Fibroblast of lung (primary cell): ENCODE measurements at regions not wholly inside any gene's neighbourhood (a gene's known extent, or its start where the extent isn't known, plus 50 kb on each side); places are given as distances from the start of the nearest gene placed in this dataset.
"Not testable (repeated sequence)": the region's sequence is repeated elsewhere in the genome, so short reads cannot be mapped to it uniquely, and the experiment has no call there.

Source experiments
- DNase-seq, 2 donors: peaks; one replicate each; pipeline versions ENCODE4 v3.0.0 to v3.0.0-alpha.2; 2010; ENCODE audit warnings: low read depth in 2 of 2
- H2AFZ ChIP-seq: 2 replicates; pipeline ENCODE4 v1.5.1; 2012; ENCODE audit warnings: low read length, control low read depth, inconsistent platforms
- H3K27ac ChIP-seq: 2 replicates; pipeline ENCODE4 v1.5.1; 2011; ENCODE audit warnings: low read length, control low read depth; ENCODE audit not compliant: insufficient read depth
- H3K27me3 ChIP-seq: 2 replicates; pipeline ENCODE4 v1.5.1; 2011; ENCODE audit warnings: mild to moderate bottlenecking, low read length; ENCODE audit not compliant: control insufficient read depth, insufficient read depth
- H3K36me3 ChIP-seq: 2 replicates; pipeline ENCODE4 v1.5.1; 2011; ENCODE audit warnings: low read length; ENCODE audit not compliant: control insufficient read depth, insufficient read depth
- H3K4me1 ChIP-seq: 2 replicates; pipeline ENCODE4 v1.5.1; 2011; ENCODE audit warnings: low read length; ENCODE audit not compliant: control insufficient read depth, insufficient read depth; ENCODE audit errors: extremely low read depth
- H3K4me2 ChIP-seq: 2 replicates; pipeline ENCODE4 v1.5.1; 2011; ENCODE audit warnings: low read length, control low read depth; ENCODE audit not compliant: insufficient read depth; ENCODE audit errors: extremely low read depth
- H3K4me3 ChIP-seq, 4 experiments: fragments of 200-600 bp in 1 of 4; sonication (generic) in 1 of 4; replicated peaks in 1 of 4; 2 replicates each; pipeline ENCODE4 v1.5.1; 2011 to 2016; ENCODE audit warnings: low read length in 4 of 4, low read depth in 3 of 4, mild to moderate bottlenecking in 3 of 4, control low read depth in 2 of 4, inconsistent platforms in 1 of 4, mixed read lengths in 1 of 4; ENCODE audit not compliant: insufficient read depth in 1 of 4; ENCODE audit errors: control extremely low read depth in 1 of 4
- H3K79me2 ChIP-seq: 2 replicates; pipeline ENCODE4 v1.5.1; 2012; ENCODE audit warnings: mild to moderate bottlenecking, low read length, inconsistent platforms; ENCODE audit not compliant: control insufficient read depth, insufficient read depth
- H3K9ac ChIP-seq: 2 replicates; pipeline ENCODE4 v1.5.1; 2011; ENCODE audit warnings: mild to moderate bottlenecking, low read length, control low read depth; ENCODE audit not compliant: insufficient read depth
- H3K9me3 ChIP-seq: 2 replicates; pipeline ENCODE4 v1.5.1; 2012; ENCODE audit warnings: low read depth, low read length; ENCODE audit not compliant: control insufficient read depth, insufficient read depth
- H4K20me1 ChIP-seq: 2 replicates; pipeline ENCODE4 v1.5.1; 2011; ENCODE audit warnings: low read length; ENCODE audit not compliant: control insufficient read depth, insufficient read depth; ENCODE audit errors: extremely low read depth
- TF ChIP-seq, protein P1 (sequence below), 2 donors: IDR thresholded peaks in 1 of 2; conservative IDR thresholded peaks in 1 of 2; 1 replicate in 1 of 2; 2 replicates in 1 of 2; pipeline ENCODE4 v1.5.1; 2011 to 2012; ENCODE audit warnings: low read length in 2 of 2, control low read depth in 1 of 2, inconsistent platforms in 1 of 2, low read depth in 1 of 2, mild to moderate bottlenecking in 1 of 2

DNA sequence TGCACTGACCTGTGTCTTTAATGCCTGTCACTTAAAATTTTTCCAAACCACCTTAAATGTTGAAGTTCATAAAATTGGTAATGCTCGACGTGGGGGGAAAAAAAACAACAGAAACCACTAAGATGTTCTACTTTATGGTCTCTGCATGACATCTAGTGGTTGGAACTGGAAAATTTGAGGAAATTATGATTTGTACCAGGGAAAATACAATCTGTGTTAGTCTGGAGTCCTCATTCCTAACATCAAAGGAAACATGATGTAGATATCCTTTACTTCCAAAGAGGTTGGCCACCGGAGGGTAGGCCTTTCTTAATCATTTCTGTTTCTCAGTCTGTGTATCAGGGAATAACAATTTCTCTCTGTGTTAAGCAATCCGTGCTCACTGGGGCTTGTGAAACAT is 941.0 kb downstream of the LTN1 start:
- not testable (repeated sequence) for H3K27ac ChIP-seq, H3K36me3 ChIP-seq, H3K27me3 ChIP-seq, H3K9me3 ChIP-seq, H2AFZ ChIP-seq, H3K79me2 ChIP-seq, H3K4me1 ChIP-seq, H3K9ac ChIP-seq, H4K20me1 ChIP-seq, H3K4me2 ChIP-seq, H3K4me3 ChIP-seq
- TF ChIP-seq, protein P1, sequence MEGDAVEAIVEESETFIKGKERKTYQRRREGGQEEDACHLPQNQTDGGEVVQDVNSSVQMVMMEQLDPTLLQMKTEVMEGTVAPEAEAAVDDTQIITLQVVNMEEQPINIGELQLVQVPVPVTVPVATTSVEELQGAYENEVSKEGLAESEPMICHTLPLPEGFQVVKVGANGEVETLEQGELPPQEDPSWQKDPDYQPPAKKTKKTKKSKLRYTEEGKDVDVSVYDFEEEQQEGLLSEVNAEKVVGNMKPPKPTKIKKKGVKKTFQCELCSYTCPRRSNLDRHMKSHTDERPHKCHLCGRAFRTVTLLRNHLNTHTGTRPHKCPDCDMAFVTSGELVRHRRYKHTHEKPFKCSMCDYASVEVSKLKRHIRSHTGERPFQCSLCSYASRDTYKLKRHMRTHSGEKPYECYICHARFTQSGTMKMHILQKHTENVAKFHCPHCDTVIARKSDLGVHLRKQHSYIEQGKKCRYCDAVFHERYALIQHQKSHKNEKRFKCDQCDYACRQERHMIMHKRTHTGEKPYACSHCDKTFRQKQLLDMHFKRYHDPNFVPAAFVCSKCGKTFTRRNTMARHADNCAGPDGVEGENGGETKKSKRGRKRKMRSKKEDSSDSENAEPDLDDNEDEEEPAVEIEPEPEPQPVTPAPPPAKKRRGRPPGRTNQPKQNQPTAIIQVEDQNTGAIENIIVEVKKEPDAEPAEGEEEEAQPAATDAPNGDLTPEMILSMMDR (conservative IDR thresholded peaks at IDR 0.05 in 1 of 2, IDR thresholded peaks at IDR 0.05 in 1 of 2; ENCODE audit: low read depth in 1 of 2, low read length in 2 of 2): peak; percentile 42 to 43
- DNase-seq: peak; percentile 18 to 74

DNA sequence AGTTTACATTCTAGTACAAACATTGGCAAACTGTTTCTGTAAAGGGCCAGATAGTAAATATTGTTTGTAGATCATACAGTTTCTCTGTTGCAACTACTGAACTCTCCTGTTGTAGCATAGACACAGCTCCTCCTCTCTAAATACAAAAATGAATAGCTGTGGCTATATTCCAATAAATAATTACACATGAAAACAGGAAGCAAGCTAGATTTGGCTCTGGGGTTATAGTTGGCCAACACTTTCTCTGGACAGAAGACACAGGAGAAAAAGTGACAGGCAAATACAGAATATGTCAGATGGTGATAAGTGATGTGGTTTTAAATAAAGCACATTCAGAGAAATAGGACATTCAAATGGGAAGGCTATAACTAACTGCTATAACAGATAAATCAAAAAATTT is 957.0 kb downstream of the LTN1 start:
- not testable (repeated sequence) for H3K4me3 ChIP-seq, H3K9me3 ChIP-seq, H2AFZ ChIP-seq, H3K27ac ChIP-seq, H3K27me3 ChIP-seq, DNase-seq, H3K9ac ChIP-seq, H4K20me1 ChIP-seq, H3K36me3 ChIP-seq, H3K4me1 ChIP-seq, H3K4me2 ChIP-seq, H3K79me2 ChIP-seq

DNA sequence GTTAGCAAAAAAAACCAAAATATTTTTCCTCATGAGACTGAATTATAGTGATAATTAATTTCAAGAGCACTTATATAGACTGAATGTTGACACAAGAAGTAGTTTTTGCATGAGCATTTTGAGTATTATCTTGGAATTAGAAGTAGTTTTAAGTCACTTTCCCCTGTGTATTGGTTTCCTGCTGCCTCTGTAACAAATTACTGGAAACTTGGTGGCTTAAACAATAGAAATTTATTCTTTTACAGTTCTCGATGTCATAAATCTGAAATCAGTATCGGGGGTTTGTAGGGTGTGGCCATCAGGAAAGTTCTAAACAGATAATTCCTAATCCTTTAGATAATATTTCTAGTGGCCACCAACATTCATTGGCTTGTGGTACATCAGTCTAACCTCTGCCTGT is 957.8 kb downstream of the LTN1 start:
- not testable (repeated sequence) for H3K27me3 ChIP-seq, H3K27ac ChIP-seq, H4K20me1 ChIP-seq, H3K4me2 ChIP-seq, H2AFZ ChIP-seq, H3K4me1 ChIP-seq, H3K36me3 ChIP-seq, H3K4me3 ChIP-seq, DNase-seq, H3K9ac ChIP-seq, H3K79me2 ChIP-seq, H3K9me3 ChIP-seq

DNA sequence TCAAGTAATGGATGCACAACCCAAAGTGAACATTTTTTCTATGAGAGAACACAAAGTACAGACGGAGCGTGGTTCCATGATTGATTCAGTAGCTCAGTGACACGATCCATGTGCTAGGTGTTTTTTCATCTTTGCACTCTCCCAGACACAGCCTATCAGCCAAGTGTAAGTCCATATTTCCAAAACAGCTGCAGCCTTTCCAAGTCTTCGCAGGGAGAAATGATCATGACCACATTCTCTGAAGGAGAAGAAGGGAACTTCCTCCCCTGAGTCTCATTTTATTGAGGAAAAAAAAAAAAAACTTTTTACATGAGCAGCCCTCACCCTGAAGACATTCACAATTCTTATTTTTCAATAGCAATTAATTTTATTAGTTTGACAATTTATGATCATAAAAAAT is 958.3 kb downstream of the LTN1 start:
- not testable (repeated sequence) for H3K4me1 ChIP-seq, H3K27me3 ChIP-seq, H3K9me3 ChIP-seq, H4K20me1 ChIP-seq, H3K4me2 ChIP-seq, H3K4me3 ChIP-seq, H3K27ac ChIP-seq, H3K36me3 ChIP-seq, H3K9ac ChIP-seq, H3K79me2 ChIP-seq, H2AFZ ChIP-seq
- peak in 1 of 2 donors; percentile 9 for DNase-seq

DNA sequence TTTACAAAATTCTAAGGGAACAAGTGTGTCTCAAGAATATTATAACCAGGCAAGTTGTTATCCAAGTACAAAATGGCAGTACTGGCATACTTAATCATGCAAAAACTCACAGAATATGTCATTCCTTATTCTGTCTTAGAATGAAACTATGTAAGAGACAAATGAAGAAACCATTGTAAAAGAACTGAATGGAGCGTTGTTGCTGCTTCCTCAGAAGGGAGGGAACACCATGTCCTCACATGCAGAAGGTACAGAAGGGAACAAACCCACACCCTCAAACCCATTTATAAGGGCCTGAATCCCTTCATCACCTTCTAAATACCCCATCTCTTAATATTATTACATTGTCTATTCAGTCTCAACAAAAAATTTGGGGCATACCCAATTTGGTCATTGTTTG is 960.0 kb downstream of the LTN1 start:
- DNase-seq, H3K27ac ChIP-seq: not testable (repeated sequence)

DNA sequence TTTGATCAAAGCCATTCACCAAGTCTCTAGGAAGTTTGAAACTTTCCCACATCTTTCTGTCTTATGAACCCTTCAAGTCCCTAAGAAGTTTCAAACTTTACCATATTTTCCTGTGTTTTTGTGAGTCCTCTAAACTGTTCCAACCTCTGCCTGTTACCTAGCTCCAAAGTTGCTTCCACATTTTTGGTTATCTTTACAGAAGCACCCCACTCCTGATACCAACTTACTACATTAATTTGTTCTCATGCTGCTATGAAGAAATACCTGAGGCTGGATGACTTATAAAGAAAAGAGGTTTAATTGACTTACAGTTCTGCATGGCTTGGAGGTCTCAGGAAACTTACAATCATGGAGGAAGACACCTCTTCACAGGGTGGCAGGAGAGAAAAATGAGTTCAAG is 961.6 kb downstream of the LTN1 start:
- not testable (repeated sequence) for H3K4me3 ChIP-seq, H4K20me1 ChIP-seq, H3K27ac ChIP-seq, H3K27me3 ChIP-seq, H3K4me2 ChIP-seq, H3K36me3 ChIP-seq, H3K9ac ChIP-seq, DNase-seq, H3K9me3 ChIP-seq, H3K4me1 ChIP-seq, H2AFZ ChIP-seq, H3K79me2 ChIP-seq

More for the DNA sequence above, 960.0 kb downstream of the LTN1 start:
- not testable (repeated sequence) for H3K79me2 ChIP-seq, H3K4me3 ChIP-seq, H3K4me2 ChIP-seq, H3K27me3 ChIP-seq, H3K4me1 ChIP-seq, H3K9me3 ChIP-seq, H4K20me1 ChIP-seq, H3K9ac ChIP-seq, H3K36me3 ChIP-seq, H2AFZ ChIP-seq
